ENCODE measurements at regions not wholly inside any gene's neighbourhood (a gene's known extent, or its start where the extent isn't known, plus 50 kb on each side); places are given as distances from the start of the nearest gene placed in this dataset.

DNA sequence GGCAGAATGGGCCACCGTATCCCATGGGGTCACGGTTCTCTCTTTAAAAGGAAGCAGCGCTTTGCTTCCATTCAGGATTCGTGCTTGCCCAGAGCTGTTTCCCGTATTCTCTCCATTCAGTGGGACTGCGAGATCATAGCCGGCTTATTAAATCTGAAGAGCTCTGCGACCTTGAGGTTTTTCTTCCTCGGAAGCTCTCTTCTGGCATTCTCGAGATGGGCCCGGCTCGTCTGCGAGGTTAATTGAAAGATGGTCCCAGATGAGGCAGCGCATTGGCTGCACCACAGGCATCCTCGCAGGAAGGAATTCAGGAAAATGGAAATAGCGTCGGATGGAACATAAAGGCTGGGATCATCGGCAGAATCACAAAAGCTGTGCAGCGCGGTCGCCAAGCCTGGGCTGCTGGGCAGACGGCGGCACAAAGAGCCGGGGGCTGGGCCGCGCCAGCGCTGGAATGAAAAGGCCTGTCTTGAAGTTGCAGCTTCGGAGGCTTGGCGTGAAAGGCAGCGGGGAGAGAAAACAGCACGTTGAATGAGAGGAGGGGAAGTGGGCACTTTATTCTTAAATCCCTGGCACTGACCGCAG, 236.2 kb downstream of the IRX2 start:
- no peak overlapping the region for H3K4me3 ChIP-seq (replicated peaks; ENCODE audit: low read depth, low read length)
- TF ChIP-seq, protein P1, sequence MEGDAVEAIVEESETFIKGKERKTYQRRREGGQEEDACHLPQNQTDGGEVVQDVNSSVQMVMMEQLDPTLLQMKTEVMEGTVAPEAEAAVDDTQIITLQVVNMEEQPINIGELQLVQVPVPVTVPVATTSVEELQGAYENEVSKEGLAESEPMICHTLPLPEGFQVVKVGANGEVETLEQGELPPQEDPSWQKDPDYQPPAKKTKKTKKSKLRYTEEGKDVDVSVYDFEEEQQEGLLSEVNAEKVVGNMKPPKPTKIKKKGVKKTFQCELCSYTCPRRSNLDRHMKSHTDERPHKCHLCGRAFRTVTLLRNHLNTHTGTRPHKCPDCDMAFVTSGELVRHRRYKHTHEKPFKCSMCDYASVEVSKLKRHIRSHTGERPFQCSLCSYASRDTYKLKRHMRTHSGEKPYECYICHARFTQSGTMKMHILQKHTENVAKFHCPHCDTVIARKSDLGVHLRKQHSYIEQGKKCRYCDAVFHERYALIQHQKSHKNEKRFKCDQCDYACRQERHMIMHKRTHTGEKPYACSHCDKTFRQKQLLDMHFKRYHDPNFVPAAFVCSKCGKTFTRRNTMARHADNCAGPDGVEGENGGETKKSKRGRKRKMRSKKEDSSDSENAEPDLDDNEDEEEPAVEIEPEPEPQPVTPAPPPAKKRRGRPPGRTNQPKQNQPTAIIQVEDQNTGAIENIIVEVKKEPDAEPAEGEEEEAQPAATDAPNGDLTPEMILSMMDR (IDR thresholded peaks at IDR 0.05; ENCODE audit: low read depth, low read length, missing control alignments) = no peak

DNA sequence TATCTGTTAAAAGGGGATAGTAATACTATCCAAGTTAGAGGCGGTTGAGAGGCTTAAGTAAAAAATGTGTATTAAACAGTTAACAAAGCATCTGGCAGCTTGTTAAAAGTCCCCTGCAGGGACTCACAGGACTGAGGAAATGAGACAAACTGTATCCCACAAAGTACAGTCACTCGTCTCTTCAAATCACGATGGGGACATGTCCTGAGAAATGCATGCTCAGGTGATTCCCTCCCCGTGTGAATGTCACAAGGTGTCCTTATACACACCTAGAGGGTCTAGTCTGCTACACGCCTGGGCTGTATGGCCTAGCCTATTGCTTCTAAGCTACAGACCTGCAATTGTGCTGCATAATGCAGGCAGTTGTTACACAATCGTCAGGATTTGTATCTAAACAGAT, 237.0 kb downstream of the IRX2 start:
- TF ChIP-seq, protein P1 (IDR thresholded peaks at IDR 0.05; ENCODE audit: low read depth, low read length, missing control alignments) = no peak
- H3K4me3 ChIP-seq (replicated peaks; ENCODE audit: low read depth, low read length) = no peak overlapping the region

More for the DNA sequence above, 236.2 kb downstream of the IRX2 start:
- DNase-seq (ENCODE audit: extremely low read depth, low read depth) = no peak

DNA sequence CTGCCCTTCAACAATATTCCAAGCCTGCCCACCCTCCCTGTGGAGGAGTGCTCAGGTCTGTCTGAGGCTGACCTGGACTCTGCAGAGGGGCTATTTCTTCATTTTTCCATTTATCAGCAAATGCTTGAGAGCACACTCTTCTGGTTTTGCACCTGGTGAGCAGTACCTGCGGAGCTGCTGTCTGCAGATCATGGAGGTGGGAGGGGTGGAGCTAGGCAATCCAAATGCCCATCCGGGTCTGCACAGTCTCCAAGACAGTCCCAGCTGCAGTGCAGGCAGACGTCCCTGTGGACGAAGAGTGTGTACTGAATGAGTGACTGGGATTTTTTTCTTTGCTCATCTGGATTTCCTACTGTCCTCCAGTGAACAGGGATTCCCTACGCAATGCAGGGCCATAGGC, 239.8 kb downstream of the IRX2 start:
- TF ChIP-seq, protein P1 (IDR thresholded peaks at IDR 0.05; ENCODE audit: low read depth, low read length, missing control alignments) = no peak
- no peak overlapping the region for H3K4me3 ChIP-seq (replicated peaks; ENCODE audit: low read depth, low read length)
- DNase-seq (ENCODE audit: extremely low read depth, low read depth) = no peak

More for the DNA sequence above, 237.0 kb downstream of the IRX2 start:
- DNase-seq (ENCODE audit: extremely low read depth, low read depth) = no peak

DNA sequence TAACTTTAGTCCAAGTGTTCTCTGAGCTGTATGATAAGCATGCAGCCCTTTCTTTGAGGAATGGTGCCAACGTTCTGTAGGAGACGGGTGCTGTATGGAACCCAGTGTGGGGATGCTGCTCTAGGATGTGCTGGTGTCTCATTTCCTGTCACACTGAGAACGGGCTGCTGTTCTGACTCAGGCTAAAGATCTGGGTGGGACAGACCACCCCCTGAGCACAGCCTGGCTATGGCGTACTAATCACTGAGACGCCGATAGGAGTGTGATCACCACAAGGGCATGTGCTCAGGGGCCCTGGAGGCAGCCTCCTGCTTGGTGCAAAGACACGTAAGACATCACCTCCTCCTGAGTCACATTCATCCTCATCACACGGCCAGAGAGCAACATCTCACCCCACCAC, 240.4 kb downstream of the IRX2 start:
- DNase-seq (ENCODE audit: extremely low read depth, low read depth) = no peak
- H3K4me3 ChIP-seq (replicated peaks; ENCODE audit: low read depth, low read length) = no peak overlapping the region
- TF ChIP-seq, protein P1 (IDR thresholded peaks at IDR 0.05; ENCODE audit: low read depth, low read length, missing control alignments) = no peak

DNA sequence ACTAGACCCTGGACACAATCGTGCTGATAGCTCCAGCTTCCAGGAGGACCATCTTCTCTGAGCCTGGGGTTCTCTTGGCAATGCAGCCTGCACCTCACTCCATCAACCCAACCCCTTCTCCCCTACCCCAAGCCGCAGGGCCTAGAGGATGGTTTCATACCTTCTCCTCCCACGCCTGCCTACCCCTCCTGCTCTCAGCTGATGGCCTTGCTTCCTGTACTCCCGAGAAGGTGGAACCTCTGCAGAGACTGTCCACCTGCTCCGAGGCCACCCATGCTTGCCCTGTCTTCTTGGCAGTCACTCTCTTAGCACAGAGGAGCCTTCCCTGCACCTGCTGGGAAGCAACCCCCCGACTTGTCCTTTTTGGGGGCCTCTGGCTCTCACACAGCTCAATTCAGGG, 241.9 kb downstream of the IRX2 start:
- TF ChIP-seq, protein P1 (IDR thresholded peaks at IDR 0.05; ENCODE audit: low read depth, low read length, missing control alignments) = no peak
- H3K4me3 ChIP-seq (replicated peaks; ENCODE audit: low read depth, low read length) = no peak overlapping the region
- no peak for DNase-seq (ENCODE audit: extremely low read depth, low read depth)

DNA sequence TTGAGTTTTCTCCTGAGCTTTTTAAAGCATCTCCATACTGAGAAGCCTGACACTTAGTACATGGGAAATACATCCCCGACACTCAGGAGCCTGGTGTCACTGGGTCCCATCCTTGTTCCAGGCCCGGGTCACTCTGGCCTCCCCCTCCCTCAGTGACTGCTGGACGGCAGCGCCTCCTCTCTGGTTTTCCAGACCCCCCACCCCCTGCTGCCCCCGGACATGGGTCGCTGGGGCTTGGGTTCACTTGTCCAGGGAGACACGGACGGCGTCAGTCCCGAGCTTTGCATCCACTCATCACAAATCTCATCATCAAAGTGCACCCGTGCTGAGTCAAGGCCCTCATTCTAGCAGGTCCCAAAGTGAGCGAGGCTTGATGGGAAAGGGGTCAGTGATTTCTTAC, 243.0 kb downstream of the IRX2 start:
- H3K4me3 ChIP-seq (replicated peaks; ENCODE audit: low read depth, low read length) = no peak overlapping the region
- TF ChIP-seq, protein P1 (IDR thresholded peaks at IDR 0.05; ENCODE audit: low read depth, low read length, missing control alignments) = no peak
- DNase-seq (ENCODE audit: extremely low read depth, low read depth) = no peak

DNA sequence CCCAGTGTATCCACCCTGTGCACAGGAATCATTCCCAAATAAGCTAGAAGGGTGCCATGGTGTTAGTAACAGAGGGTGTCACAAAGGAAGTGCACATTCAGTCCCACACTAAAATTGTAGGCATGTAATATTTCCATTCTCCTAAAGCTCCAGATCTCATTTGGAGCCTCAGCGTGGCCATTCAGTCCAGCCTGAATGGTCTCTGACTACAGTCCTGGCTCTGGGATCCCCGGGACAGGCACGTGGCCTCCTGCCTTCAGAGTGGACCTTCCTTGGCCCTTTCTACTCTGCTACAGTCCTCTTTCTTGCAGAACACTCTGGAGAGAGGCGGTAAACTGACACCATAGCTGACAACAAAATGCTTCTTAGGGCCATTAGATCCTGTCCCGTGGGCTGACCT, 243.9 kb downstream of the IRX2 start:
- DNase-seq (ENCODE audit: extremely low read depth, low read depth) = no peak
- TF ChIP-seq, protein P1 (IDR thresholded peaks at IDR 0.05; ENCODE audit: low read depth, low read length, missing control alignments) = no peak
- H3K4me3 ChIP-seq (replicated peaks; ENCODE audit: low read depth, low read length) = no peak overlapping the region
